BLaER1 treated with 17β-estradiol and CSF1 and Interleukin-3, amounts not matched to agents 10 nM and 100 nM (cell line): ENCODE measurements at regions not wholly inside any gene's neighbourhood (a gene's known extent, or its start where the extent isn't known, plus 50 kb on each side); places are given as distances from the start of the nearest gene placed in this dataset.
"Not testable (repeated sequence)": the region's sequence is repeated elsewhere in the genome, so short reads cannot be mapped to it uniquely, and the experiment has no call there.

Source experiments
- H3K27ac ChIP-seq, 11 experiments: shearing (Covaris generic); formaldehyde crosslinking; 2 replicates each; pipeline ENCODE4 v1.8.1; 2022
- H3K27me3 ChIP-seq, 11 experiments: shearing (Covaris generic); formaldehyde crosslinking; 2 replicates each; pipeline ENCODE4 v1.8.1; 2022
- H3K36me3 ChIP-seq, 11 experiments: shearing (Covaris generic); formaldehyde crosslinking; 2 replicates each; pipeline ENCODE4 v1.8.1; 2022
- H3K4me1 ChIP-seq, 10 experiments: shearing (Covaris generic); formaldehyde crosslinking; 2 replicates each; pipeline ENCODE4 v1.8.1; 2022
- H3K4me2 ChIP-seq, 11 experiments: shearing (Covaris generic); formaldehyde crosslinking; 2 replicates each; pipeline ENCODE4 v1.8.1; 2022
- H3K4me3 ChIP-seq, 10 experiments: shearing (Covaris generic); formaldehyde crosslinking; 2 replicates each; pipeline ENCODE4 v1.8.1; 2022
- H3K9ac ChIP-seq, 11 experiments: shearing (Covaris generic); formaldehyde crosslinking; 2 replicates each; pipeline ENCODE4 v1.8.1; 2022
- H3K9me3 ChIP-seq, 11 experiments: shearing (Covaris generic); formaldehyde crosslinking; replicated peaks in 1 of 11; 2 replicates each; pipeline ENCODE4 v1.8.1; 2022
- H4K20me1 ChIP-seq, 11 experiments: shearing (Covaris generic); formaldehyde crosslinking; 2 replicates each; pipeline ENCODE4 v1.8.1; 2022
- Cebpa-rat ChIP-seq, 11 experiments: shearing (Covaris generic); IDR thresholded peaks; 2 replicates each; pipeline ENCODE4 v1.8.1; 2022

DNA sequence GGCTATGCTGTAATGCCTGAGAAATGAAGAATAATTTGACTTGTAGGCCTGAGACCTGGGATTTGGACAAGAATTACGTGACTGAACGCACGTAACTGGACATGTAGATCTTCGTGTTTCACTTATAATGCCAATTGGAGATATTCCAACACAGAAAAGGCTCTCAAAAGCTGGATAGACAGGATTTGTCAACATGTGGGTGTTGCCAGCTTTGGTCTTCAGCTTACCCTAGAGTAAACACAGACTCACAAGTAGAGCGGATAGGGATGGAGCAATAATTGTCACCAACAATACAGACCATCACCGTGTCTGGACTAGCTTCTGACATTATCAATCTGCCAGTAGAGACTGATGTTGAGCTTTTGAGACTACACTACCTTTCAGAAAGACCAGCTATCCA, 1511.0 kb upstream of the ADGRL3 start:
- H3K4me1 ChIP-seq, result no peaks in the 10 kb centered on the region
- no peaks in the 10 kb centered on the region for H3K9me3 ChIP-seq
- H4K20me1 ChIP-seq, result no peaks in the 10 kb centered on the region
- no peak overlapping the region for H3K9ac ChIP-seq
- no peak for TF ChIP-seq Cebpa-rat (IDR thresholded peaks at IDR 0.05)
- H3K36me3 ChIP-seq, result no peaks in the 10 kb centered on the region
- H3K4me3 ChIP-seq, result no peak overlapping the region
- H3K27ac ChIP-seq, result no peak overlapping the region
- no peaks in the 10 kb centered on the region for H3K27me3 ChIP-seq
- no peak overlapping the region for H3K4me2 ChIP-seq

DNA sequence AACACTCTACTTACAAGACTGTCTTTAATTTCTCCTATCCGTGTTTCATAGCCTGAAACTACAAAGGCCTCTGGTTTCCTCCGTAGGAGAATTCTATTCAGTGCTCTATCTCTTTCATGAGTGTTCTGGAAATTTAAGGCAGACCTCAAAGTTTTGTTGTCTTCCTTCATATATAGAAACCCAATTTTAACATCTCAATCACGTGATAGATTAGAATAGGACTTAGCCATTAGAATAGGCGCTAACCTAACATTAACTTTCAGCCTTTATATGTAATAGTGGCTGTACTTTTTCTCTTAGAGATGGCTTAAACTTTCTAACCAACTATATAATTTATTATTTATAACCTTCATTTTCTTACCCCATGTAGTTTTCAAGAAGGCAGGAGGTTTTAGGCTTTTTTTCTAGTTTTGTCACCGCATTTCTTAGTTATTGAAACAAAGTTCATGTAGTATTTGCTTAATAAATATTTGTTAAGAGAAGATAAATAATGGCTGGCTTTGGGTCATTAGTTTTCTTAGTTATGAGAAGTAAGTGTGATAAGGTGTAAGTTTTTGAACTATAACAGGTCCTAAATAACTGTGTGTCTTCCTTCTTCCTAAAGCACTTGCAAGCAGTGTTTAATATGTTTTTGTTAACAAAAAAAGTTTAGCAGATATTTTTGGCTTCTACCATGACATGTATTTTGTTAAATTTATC, 1504.6 kb upstream of the ADGRL3 start:
- no peak for TF ChIP-seq Cebpa-rat (IDR thresholded peaks at IDR 0.05)
- no peaks in the 10 kb centered on the region for H3K27me3 ChIP-seq
- H3K36me3 ChIP-seq, result no peaks in the 10 kb centered on the region
- no peak overlapping the region for H3K4me2 ChIP-seq
- no peak overlapping the region for H3K4me3 ChIP-seq
- no peak overlapping the region for H3K9ac ChIP-seq
- H3K4me1 ChIP-seq, result no peaks in the 10 kb centered on the region
- H3K27ac ChIP-seq, result no peak overlapping the region
- no peaks in the 10 kb centered on the region for H3K9me3 ChIP-seq
- no peaks in the 10 kb centered on the region for H4K20me1 ChIP-seq

DNA sequence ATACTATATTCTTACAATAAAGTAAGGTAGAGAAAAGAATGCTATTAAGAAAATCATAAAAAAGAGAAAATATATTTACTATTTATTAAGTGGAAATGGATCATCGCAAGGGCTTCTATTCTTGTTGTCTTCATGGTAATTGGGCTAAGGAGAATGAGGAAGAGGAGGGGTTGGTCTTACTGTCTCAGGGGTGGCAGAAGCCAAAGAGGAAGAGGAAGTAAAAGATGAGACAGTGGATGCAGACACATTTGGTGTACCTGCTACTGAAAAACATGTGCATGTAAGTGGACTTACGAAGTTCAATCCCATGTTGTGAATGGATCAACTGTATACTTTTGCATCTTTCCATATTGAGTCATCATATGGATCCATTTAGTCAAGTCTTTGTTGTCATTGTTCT, 1502.1 kb upstream of the ADGRL3 start:
- no peak overlapping the region for H3K4me2 ChIP-seq
- no peaks in the 10 kb centered on the region for H3K36me3 ChIP-seq
- H3K4me3 ChIP-seq, result no peak overlapping the region
- no peak overlapping the region for H3K9ac ChIP-seq
- H3K4me1 ChIP-seq, result no peaks in the 10 kb centered on the region
- no peaks in the 10 kb centered on the region for H3K9me3 ChIP-seq
- TF ChIP-seq Cebpa-rat (IDR thresholded peaks at IDR 0.05), result no peak
- no peaks in the 10 kb centered on the region for H3K27me3 ChIP-seq
- H3K27ac ChIP-seq, result no peak overlapping the region
- H4K20me1 ChIP-seq, result no peaks in the 10 kb centered on the region

DNA sequence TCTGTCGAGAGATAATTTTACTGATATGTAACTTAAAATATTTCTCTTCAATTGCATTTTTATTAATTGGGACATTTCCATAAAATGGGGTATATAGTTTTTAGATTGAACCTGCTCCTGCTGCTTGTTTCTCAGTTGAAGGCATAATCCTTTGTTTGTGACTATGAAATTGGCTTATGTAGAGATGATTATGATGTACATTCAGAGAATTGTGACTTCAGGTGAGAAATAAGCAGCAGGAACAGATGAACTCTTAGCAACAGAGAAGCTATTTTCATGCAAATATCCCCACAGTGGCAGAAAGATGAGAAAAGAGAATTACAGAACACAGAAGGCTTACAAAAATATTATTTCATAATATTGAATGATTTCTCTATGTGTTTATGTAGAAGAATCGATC, 1499.5 kb upstream of the ADGRL3 start:
- Histone ChIP-seq H3K27ac (no peak overlapping the region), H3K4me1 (no peaks in the 10 kb centered on the region), H3K9ac (no peak overlapping the region), H3K9me3 (no peaks in the 10 kb centered on the region), H3K27me3 (no peaks in the 10 kb centered on the region), H3K4me3 (no peak overlapping the region), H3K4me2 (no peak overlapping the region), H3K36me3 (no peaks in the 10 kb centered on the region), H4K20me1 (no peaks in the 10 kb centered on the region)
- no peak for TF ChIP-seq Cebpa-rat (IDR thresholded peaks at IDR 0.05)

DNA sequence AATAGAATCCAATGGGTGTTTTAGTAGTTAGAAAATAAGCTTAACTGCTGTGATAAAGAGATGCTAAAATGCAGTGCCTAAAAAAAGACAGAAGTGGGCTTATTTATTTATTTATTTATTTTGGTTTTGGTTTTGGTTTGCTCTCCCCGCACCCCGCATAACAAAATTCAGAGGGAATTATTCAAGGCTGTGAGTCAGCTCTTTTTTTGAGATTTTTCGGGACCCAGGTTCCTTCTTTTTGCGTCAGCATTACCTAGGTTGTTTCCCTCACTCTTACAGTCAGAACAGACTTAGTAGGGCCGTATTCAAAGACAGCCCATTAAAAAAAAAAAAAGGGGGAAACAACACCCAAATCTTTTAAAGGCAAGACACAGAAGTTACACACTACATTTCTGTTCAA, 1495.5 kb upstream of the ADGRL3 start:
- H3K9me3 ChIP-seq, result no peaks in the 10 kb centered on the region
- H3K4me2 ChIP-seq, result peak overlapping the region in 1 of 11 experiments; percentile 27; a peak in 2 of 22 replicates

DNA sequence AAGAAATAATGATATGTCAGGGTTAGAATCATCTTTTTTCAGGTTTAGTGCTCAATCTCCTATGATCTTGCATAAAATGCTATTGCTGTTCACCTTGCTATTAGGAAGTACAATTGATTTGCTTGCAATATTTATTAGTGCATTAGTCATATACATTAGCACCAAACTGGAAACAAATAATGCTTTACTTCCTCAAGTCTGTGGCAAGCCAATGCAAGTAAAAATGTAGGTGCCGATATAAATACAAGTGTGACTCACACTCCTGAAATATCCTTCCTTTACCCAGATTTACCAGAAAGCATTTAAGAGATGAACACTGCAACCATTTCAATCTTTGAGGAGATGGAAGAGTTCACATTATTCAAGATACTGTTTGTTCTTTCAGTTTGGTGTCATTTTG, 1487.7 kb upstream of the ADGRL3 start:
- Histone ChIP-seq H3K9ac (no peak overlapping the region), H3K4me2 (peak overlapping the region in 4 of 11 experiments; percentile 27 to 67 (median 44); a peak in 5 of 22 replicates), H3K4me1 (peaks cover 0 to 11% (median 0%) of the 10 kb centered on the region in 10 experiments; a peak in 7 of 20 replicates), H3K9me3 (no peaks in the 10 kb centered on the region), H3K4me3 (no peak overlapping the region), H3K36me3 (no peaks in the 10 kb centered on the region), H4K20me1 (no peaks in the 10 kb centered on the region), H3K27ac (no peak overlapping the region), H3K27me3 (no peaks in the 10 kb centered on the region)
- no peak for TF ChIP-seq Cebpa-rat (IDR thresholded peaks at IDR 0.05)

More for the DNA sequence above, 1495.5 kb upstream of the ADGRL3 start:
- Histone ChIP-seq H3K9ac (no peak overlapping the region), H4K20me1 (no peaks in the 10 kb centered on the region), H3K4me3 (no peak overlapping the region), H3K27me3 (no peaks in the 10 kb centered on the region), H3K4me1 (no peaks in the 10 kb centered on the region), H3K36me3 (no peaks in the 10 kb centered on the region), H3K27ac (no peak overlapping the region)
- no peak for TF ChIP-seq Cebpa-rat (IDR thresholded peaks at IDR 0.05)

DNA sequence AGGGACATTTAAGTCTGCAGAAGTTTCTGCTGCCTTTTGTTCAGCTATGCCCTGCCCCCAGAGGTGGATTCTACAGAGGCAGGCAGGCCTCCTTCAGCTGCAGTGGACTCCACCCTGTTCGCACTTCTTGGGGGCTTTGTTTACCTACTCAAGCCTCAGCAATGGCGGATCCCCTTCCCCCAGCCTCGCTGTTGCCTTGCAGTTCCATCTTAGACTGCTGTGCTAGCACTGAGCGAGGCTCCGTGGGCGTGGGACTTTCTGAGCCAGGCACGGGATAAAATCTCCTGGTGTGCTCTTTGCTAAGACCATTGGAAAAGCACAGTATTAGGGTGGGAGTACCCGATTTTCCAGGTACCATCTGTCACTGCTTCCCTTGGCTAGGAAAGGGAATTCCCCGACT, 1475.8 kb upstream of the ADGRL3 start:
- H3K27ac ChIP-seq, result not testable (repeated sequence)

DNA sequence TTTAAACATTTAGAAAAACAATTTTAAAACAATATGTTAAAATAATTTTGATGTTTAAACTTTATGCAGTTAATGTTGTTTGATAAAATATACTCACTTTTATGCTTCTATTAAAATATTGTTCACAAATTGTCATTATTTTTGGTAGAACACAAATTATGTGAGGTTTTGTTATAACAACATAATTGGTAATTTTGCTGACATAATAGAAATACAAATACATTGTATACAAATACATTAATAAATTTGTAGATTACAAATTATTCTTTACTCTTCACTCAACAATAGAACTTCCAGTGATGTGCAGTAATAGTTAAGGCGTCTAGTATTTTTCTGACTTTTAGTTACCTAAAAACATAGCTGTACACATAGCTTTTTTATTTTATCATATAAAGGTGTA, 1472.4 kb upstream of the ADGRL3 start:
- Histone ChIP-seq H3K4me1 (no peaks in the 10 kb centered on the region), H4K20me1 (no peaks in the 10 kb centered on the region), H3K4me2 (no peak overlapping the region), H3K36me3 (no peaks in the 10 kb centered on the region), H3K4me3 (no peak overlapping the region), H3K27ac (no peak overlapping the region), H3K9me3 (0 out of 22 replicates have a peak, but pooled peaks cover 0 to 5% (median 0%) of the 10 kb centered on the region in 11 experiments), H3K27me3 (no peaks in the 10 kb centered on the region), H3K9ac (no peak overlapping the region)
- no peak for TF ChIP-seq Cebpa-rat (IDR thresholded peaks at IDR 0.05)

More for the DNA sequence above, 1475.8 kb upstream of the ADGRL3 start:
- H3K4me3 ChIP-seq, H3K27me3 ChIP-seq, H4K20me1 ChIP-seq, H3K9me3 ChIP-seq, H3K4me1 ChIP-seq, H3K36me3 ChIP-seq, H3K9ac ChIP-seq, H3K4me2 ChIP-seq: not testable (repeated sequence)

DNA sequence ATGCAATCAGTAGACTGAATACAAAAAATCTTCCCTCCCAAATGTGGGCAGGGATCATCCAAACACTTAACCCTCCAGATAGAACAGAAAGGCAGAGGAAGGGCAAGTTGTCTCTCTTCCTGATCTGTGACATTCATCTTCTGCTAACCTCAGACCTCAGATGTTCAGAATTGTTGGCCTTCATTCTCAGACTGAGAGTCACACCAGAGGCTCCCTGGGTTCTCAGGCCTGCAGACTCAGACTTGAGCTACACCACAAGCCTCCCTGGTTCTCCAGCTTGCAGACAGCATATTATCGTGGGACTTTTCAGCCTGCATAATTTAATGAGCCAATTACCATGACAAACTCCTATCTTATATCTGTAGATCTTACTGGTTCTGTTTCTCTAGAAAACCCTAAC, 1471.6 kb upstream of the ADGRL3 start:
- H3K4me3 ChIP-seq, result no peak overlapping the region
- TF ChIP-seq Cebpa-rat (IDR thresholded peaks at IDR 0.05), result no peak
- no peaks in the 10 kb centered on the region for H3K27me3 ChIP-seq

DNA sequence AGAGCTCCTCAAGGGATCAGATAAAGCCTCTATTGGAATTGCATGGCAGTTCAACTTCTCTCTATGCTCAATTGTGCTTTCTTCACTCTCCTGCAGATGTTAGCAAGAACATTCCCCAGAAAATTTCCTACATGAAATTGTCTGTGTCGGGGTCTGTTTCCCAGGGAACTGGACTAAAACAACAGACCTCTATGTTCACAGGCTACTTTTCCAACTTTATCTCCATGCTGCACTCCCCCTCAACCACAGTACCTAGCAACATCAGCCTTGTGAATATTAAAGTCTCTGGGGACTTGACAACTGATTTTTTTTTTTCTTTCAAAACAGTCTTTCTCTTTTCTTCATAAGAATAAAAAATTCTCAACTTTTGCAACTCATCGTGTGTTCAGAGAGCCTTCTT, 1470.8 kb upstream of the ADGRL3 start:
- Histone ChIP-seq H3K27me3 (no peaks in the 10 kb centered on the region), H3K4me1 (no peaks in the 10 kb centered on the region), H3K9ac (no peak overlapping the region), H3K36me3 (no peaks in the 10 kb centered on the region), H3K27ac (no peak overlapping the region), H3K4me3 (no peak overlapping the region), H3K4me2 (no peak overlapping the region), H3K9me3 (0 out of 22 replicates have a peak, but pooled peaks cover 0 to 3% (median 0%) of the 10 kb centered on the region in 11 experiments), H4K20me1 (no peaks in the 10 kb centered on the region)
- no peak for TF ChIP-seq Cebpa-rat (IDR thresholded peaks at IDR 0.05)

More for the DNA sequence above, 1471.6 kb upstream of the ADGRL3 start:
- Histone ChIP-seq H3K36me3 (no peaks in the 10 kb centered on the region), H3K4me2 (no peak overlapping the region), H3K9me3 (0 out of 22 replicates have a peak, but pooled peaks cover 0 to 5% (median 0%) of the 10 kb centered on the region in 11 experiments), H3K27ac (no peak overlapping the region), H3K4me1 (no peaks in the 10 kb centered on the region), H4K20me1 (no peaks in the 10 kb centered on the region), H3K9ac (no peak overlapping the region)
